Calu3 (cell line): ENCODE measurements at regions not wholly inside any gene's neighbourhood (a gene's known extent, or its start where the extent isn't known, plus 50 kb on each side); places are given as distances from the start of the nearest gene placed in this dataset.

Source experiments
- BruUV-seq: library from RNA; stranded (reverse); fragments of 400-500 nt; replicated peaks from 2 replicates; lab custom pipeline; 2021; lab: Mats Ljungman, UMichigan
- CTCF ChIA-PET: fragments of 300-600 bp; sonication (Branson Sonifier 250); formaldehyde crosslinking; loops from one replicate; lab custom pipeline; 2022; ENCODE audit warnings: antibody characterized with exemption; lab: Charles Lee
- DNase-seq: peaks from one replicate; pipeline ENCODE4 v3.0.0; 2022
- H3K27ac Mint-ChIP-seq: one replicate; pipeline ENCODE4 v1.8.0; 2022; ENCODE audit warnings: mixed read lengths; ENCODE audit not compliant: unreplicated experiment
- H3K27me3 Mint-ChIP-seq: one replicate; pipeline ENCODE4 v1.8.0; 2022; ENCODE audit warnings: mixed read lengths; ENCODE audit not compliant: unreplicated experiment
- H3K36me3 Mint-ChIP-seq: one replicate; pipeline ENCODE4 v1.8.0; 2022; ENCODE audit warnings: mild to moderate bottlenecking, moderate library complexity, mixed read lengths; ENCODE audit not compliant: insufficient read depth, unreplicated experiment
- H3K4me1 Mint-ChIP-seq: one replicate; pipeline ENCODE4 v1.8.0; 2022; ENCODE audit warnings: mild to moderate bottlenecking, low read depth, mixed read lengths; ENCODE audit not compliant: unreplicated experiment
- H3K4me3 Mint-ChIP-seq: one replicate; pipeline ENCODE4 v1.8.0; 2022; ENCODE audit warnings: mild to moderate bottlenecking, low read depth, moderate library complexity, mixed read lengths; ENCODE audit not compliant: unreplicated experiment
- H3K9me3 Mint-ChIP-seq: one replicate; pipeline ENCODE4 v1.8.0; 2022; ENCODE audit warnings: low read depth, mixed read lengths; ENCODE audit not compliant: unreplicated experiment
- intact Hi-C: fragments of 100-400 bp; cut with micrococcal nuclease; formaldehyde crosslinking; loops from one replicate; pipeline ENCODE4 v1.10.0; 2022; ENCODE audit not compliant: unreplicated experiment
- TF ChIP-seq, protein P1 (sequence below): fragments of 200-600 bp; IDR thresholded peaks from one replicate; pipeline ENCODE4 v1.8.0; 2022; ENCODE audit warnings: antibody characterized with exemption; ENCODE audit not compliant: unreplicated experiment

DNA sequence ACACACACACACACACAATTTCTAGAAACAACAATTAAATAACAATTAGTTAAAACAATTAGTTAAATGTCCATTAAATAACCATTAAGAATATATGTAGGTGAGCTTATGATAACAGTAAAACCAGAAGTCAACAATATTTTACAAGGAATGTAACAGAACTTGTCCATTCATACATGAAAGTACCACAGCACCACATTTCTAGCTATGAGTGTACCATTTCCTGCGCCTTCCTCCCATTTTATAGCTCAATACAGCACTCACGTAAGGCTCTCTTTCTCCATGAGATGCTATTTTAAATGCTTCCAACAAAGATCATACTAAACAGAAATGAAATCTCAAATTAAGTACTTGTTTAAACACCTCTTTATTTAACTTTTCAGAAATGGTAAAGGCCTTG, 367.3 kb upstream of the ZWINT start:
- no TSS peak for BruUV-seq
- no peak overlapping the region for H3K27ac Mint-ChIP-seq
- H3K4me1 Mint-ChIP-seq, result no peaks in the 10 kb centered on the region
- no peaks in the 10 kb centered on the region for H3K27me3 Mint-ChIP-seq
- H3K9me3 Mint-ChIP-seq, result peaks cover 2% of the 10 kb centered on the region
- CTCF ChIA-PET, result no interaction called here
- H3K4me3 Mint-ChIP-seq, result no peak overlapping the region
- intact Hi-C loops, result no loop called here
- TF ChIP-seq, protein P1, sequence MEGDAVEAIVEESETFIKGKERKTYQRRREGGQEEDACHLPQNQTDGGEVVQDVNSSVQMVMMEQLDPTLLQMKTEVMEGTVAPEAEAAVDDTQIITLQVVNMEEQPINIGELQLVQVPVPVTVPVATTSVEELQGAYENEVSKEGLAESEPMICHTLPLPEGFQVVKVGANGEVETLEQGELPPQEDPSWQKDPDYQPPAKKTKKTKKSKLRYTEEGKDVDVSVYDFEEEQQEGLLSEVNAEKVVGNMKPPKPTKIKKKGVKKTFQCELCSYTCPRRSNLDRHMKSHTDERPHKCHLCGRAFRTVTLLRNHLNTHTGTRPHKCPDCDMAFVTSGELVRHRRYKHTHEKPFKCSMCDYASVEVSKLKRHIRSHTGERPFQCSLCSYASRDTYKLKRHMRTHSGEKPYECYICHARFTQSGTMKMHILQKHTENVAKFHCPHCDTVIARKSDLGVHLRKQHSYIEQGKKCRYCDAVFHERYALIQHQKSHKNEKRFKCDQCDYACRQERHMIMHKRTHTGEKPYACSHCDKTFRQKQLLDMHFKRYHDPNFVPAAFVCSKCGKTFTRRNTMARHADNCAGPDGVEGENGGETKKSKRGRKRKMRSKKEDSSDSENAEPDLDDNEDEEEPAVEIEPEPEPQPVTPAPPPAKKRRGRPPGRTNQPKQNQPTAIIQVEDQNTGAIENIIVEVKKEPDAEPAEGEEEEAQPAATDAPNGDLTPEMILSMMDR, result no peak
- DNase-seq, result no peak
- H3K36me3 Mint-ChIP-seq, result no peaks in the 10 kb centered on the region

DNA sequence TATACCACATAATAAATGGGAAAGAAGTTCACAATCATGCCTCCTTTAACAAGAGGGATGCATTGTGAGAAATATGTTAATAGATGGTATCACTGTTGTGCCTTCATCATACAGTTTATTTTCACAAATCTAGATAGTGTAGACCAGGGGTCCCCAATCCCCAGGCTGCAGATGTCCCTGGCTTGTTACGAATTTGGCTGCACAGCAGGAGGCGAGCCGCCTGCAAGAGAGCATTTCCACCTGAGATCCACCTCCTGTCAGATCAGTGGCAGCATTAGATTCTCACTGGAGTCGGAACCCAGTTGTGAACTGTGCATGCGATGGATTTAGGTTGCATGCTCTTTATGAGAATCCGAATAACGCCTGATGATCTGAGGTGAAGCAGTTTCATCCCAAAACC, 361.9 kb upstream of the ZWINT start:
- H3K27ac Mint-ChIP-seq, result no peak overlapping the region
- H3K4me3 Mint-ChIP-seq, result no peak overlapping the region
- TF ChIP-seq, protein P1, result no peak
- no TSS peak for BruUV-seq
- intact Hi-C loops, result no loop called here
- DNase-seq, result no peak
- peaks cover 2% of the 10 kb centered on the region for H3K9me3 Mint-ChIP-seq
- no peaks in the 10 kb centered on the region for H3K4me1 Mint-ChIP-seq
- CTCF ChIA-PET, result no interaction called here
- no peaks in the 10 kb centered on the region for H3K36me3 Mint-ChIP-seq
- H3K27me3 Mint-ChIP-seq, result no peaks in the 10 kb centered on the region

DNA sequence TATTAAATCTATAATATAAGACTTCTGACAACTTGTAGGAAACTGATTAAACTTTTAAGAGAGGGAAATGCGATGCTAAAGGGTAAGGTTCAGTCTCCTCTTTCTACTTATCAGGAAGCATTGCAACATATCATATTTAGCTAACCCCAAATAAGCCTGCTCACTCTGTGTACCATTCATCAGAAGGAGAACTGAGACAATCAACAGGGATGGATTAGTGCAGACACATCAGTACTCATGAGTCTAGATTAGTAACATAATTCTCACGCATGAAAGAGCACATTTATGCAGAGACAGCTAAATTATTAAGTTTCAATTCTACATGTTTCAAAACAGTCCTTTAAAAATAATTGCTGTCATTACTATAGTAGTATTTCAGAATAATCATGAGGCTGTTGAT, 354.2 kb upstream of the ZWINT start:
- CTCF ChIA-PET, result no interaction called here
- TF ChIP-seq, protein P1, result no peak
- Mint-ChIP-seq H3K4me1 (no peaks in the 10 kb centered on the region), H3K27me3 (no peaks in the 10 kb centered on the region), H3K27ac (no peak overlapping the region), H3K4me3 (no peak overlapping the region), H3K9me3 (no peaks in the 10 kb centered on the region), H3K36me3 (no peaks in the 10 kb centered on the region)
- no TSS peak for BruUV-seq
- intact Hi-C loops, result no loop called here
- DNase-seq, result no peak

DNA sequence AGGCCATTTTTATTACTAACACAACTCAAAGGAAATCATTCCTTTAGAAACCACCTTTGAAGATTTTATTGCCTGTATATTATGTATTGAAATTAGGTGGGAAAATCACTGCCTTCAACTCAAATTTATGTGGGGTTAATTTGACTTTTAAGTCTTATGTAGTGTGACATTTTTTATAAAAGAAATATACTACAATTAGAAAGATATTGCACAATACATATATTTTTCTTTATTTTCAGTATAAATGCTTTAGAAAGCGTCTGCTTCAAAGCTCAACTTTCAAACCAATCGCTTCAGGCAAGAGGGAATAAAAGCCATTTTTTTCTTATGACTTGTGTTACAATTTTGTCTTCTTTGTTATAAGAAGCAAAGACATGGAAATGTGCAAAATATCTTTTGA, 337.4 kb upstream of the ZWINT start:
- H3K9me3 Mint-ChIP-seq, result no peaks in the 10 kb centered on the region
- CTCF ChIA-PET, result no interaction called here
- TF ChIP-seq, protein P1, result no peak
- no peaks in the 10 kb centered on the region for H3K36me3 Mint-ChIP-seq
- no peak for DNase-seq
- H3K27me3 Mint-ChIP-seq, result no peaks in the 10 kb centered on the region
- no peaks in the 10 kb centered on the region for H3K4me1 Mint-ChIP-seq
- no peak overlapping the region for H3K27ac Mint-ChIP-seq
- no TSS peak for BruUV-seq
- H3K4me3 Mint-ChIP-seq, result no peak overlapping the region
- intact Hi-C loops, result no loop called here

DNA sequence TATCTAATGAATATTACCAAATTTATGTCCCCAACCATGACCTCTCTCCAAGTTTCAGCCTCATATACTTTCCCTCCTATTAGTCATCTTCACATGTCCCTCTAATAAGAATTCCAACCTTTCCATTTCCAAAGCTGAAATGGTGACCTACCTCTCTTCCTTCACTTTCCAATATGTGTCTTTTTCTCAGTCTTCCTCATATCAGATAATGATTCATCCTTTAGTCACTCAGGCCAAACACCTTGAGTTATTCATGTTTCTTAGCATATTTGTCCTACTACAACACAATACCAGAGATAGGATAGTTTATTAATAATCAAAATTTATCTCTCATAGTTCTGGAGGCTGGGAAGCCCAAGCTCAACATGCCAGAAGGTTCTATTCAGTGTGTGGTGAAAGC, 318.5 kb upstream of the ZWINT start:
- TF ChIP-seq, protein P1, result no peak
- Mint-ChIP-seq H3K36me3 (no peaks in the 10 kb centered on the region), H3K27me3 (no peaks in the 10 kb centered on the region), H3K4me3 (no peak overlapping the region), H3K9me3 (peaks cover 7% of the 10 kb centered on the region), H3K4me1 (no peaks in the 10 kb centered on the region), H3K27ac (no peak overlapping the region)
- no TSS peak for BruUV-seq
- no peak for DNase-seq
- intact Hi-C loops, result no loop called here
- CTCF ChIA-PET, result no interaction called here
